Erythroblast (primary cell): ENCODE measurements at regions not wholly inside any gene's neighbourhood (a gene's known extent, or its start where the extent isn't known, plus 50 kb on each side); places are given as distances from the start of the nearest gene placed in this dataset.

Source experiments
- GATA1 ChIP-seq: IDR thresholded peaks from 2 replicates; pipeline ENCODE4 v1.6.1; 2011; ENCODE audit warnings: low read depth, mild to moderate bottlenecking, control low read depth, low read length, moderate library complexity
- POLR2A ChIP-seq: IDR thresholded peaks from 2 replicates; pipeline ENCODE4 v1.6.1; 2011; ENCODE audit warnings: mild to moderate bottlenecking, low read length

- TF ChIP-seq POLR2A (no peak), GATA1 (no peak)
Measured at GRCh38 chr3:113096188-113096892, 105.6 kb downstream of the GTPBP8 start.
